ENCODE measurements at regions not wholly inside any gene's neighbourhood (a gene's known extent, or its start where the extent isn't known, plus 50 kb on each side); places are given as distances from the start of the nearest gene placed in this dataset.
"Not testable (repeated sequence)": the region's sequence is repeated elsewhere in the genome, so short reads cannot be mapped to it uniquely, and the experiment has no call there.

- not testable (repeated sequence) for TF ChIP-seq CTCF (IDR thresholded peaks at IDR 0.05; ENCODE audit: poor library complexity, severe bottlenecking); POLR2AphosphoS5 (IDR thresholded peaks at IDR 0.05); REST (IDR thresholded peaks at IDR 0.05; ENCODE audit: borderline replicate concordance); EZH2 (IDR thresholded peaks at IDR 0.05; ENCODE audit: borderline replicate concordance, insufficient read depth, low read length, poor library complexity, severe bottlenecking)
Measured at GRCh38 chr13:54131433-54131832, 1102.8 kb downstream of the OLFM4 start.
